Body of pancreas (tissue), 4 donors: ENCODE measurements at regions not wholly inside any gene's neighbourhood (a gene's known extent, or its start where the extent isn't known, plus 50 kb on each side); places are given as distances from the start of the nearest gene placed in this dataset.

Experiments used
- CTCF ChIP-seq, 7 experiments: fragments of 450-650 bp in 4 of 7; fragments of 200-600 bp in 3 of 7; sonication (generic) in 3 of 7; IDR thresholded peaks; one replicate each; pipeline ENCODE4 v1.5.1; 2016 to 2019; ENCODE audit warnings: antibody characterized with exemption in 7 of 7
- POLR2A ChIP-seq, 3 donors: fragments of 450-650 bp; IDR thresholded peaks; one replicate each; pipeline ENCODE4 v1.6.1; 2016; ENCODE audit warnings: antibody characterized with exemption in 3 of 3, mild to moderate bottlenecking in 2 of 3

GRCh38 chr10:16274911-16275310 lies 161.9 kb upstream of the PTER start:
- no peak for TF ChIP-seq CTCF (IDR thresholded peaks at IDR 0.05)
- no peak for TF ChIP-seq POLR2A (IDR thresholded peaks at IDR 0.05)
